HG02763 (cell line): ENCODE measurements at regions not wholly inside any gene's neighbourhood (a gene's known extent, or its start where the extent isn't known, plus 50 kb on each side); places are given as distances from the start of the nearest gene placed in this dataset.

ENCODE experiments used
- ATAC-seq: cut with Tn5 transposase; IDR thresholded peaks from one replicate; pipeline ENCODE4 v1.9.1; 2021; ENCODE audit warnings: mild to moderate bottlenecking, moderate library complexity; ENCODE audit not compliant: unreplicated experiment

- no peak for ATAC-seq
Measured at GRCh38 chr16:82567175-82567574, 59.6 kb upstream of the CDH13 start.

- ATAC-seq, result no peak
Measured at GRCh38 chr16:82563401-82563800, 63.4 kb upstream of the CDH13 start.

- ATAC-seq, result no peak
Measured at GRCh38 chr16:82562183-82562683, 64.5 kb upstream of the CDH13 start.

- ATAC-seq, result no peak
Measured at GRCh38 chr16:82560805-82561325, 65.9 kb upstream of the CDH13 start.

- no peak for ATAC-seq
Measured at GRCh38 chr16:82544378-82545160, 82.2 kb upstream of the CDH13 start.

- no peak for ATAC-seq
Measured at GRCh38 chr16:82542714-82543113, 84.1 kb upstream of the CDH13 start.

- ATAC-seq, result no peak
Measured at GRCh38 chr16:82541103-82541502, 85.7 kb upstream of the CDH13 start.

- ATAC-seq, result no peak
Measured at GRCh38 chr16:82535764-82536163, 91.0 kb upstream of the CDH13 start.

- ATAC-seq, result no peak
Measured at GRCh38 chr16:82535262-82535661, 91.5 kb upstream of the CDH13 start.

GRCh38 chr16:82533189-82533588 lies 93.6 kb upstream of the CDH13 start:
- no peak for ATAC-seq

GRCh38 chr16:82530883-82531282 lies 95.9 kb upstream of the CDH13 start:
- ATAC-seq, result no peak

- no peak for ATAC-seq
Measured at GRCh38 chr16:82527101-82527500, 99.7 kb upstream of the CDH13 start.

GRCh38 chr16:82524976-82525375 lies 101.8 kb upstream of the CDH13 start:
- no peak for ATAC-seq

GRCh38 chr16:82523815-82524214 lies 103.0 kb upstream of the CDH13 start:
- no peak for ATAC-seq

- no peak for ATAC-seq
Measured at GRCh38 chr16:82522026-82522425, 104.7 kb upstream of the CDH13 start.

- no peak for ATAC-seq
Measured at GRCh38 chr16:82518811-82519210, 108.0 kb upstream of the CDH13 start.

- no peak for ATAC-seq
Measured at GRCh38 chr16:82514262-82514661, 112.5 kb upstream of the CDH13 start.

- no peak for ATAC-seq
Measured at GRCh38 chr16:82510789-82511305, 115.9 kb upstream of the CDH13 start.

- no peak for ATAC-seq
Measured at GRCh38 chr16:82509691-82510430, 116.9 kb upstream of the CDH13 start.

GRCh38 chr16:82506692-82507670 lies 119.8 kb upstream of the CDH13 start:
- no peak for ATAC-seq
